CD4-positive, alpha-beta T cell treated with Interleukin-21 for 1 hour (primary cell): ENCODE measurements at regions not wholly inside any gene's neighbourhood (a gene's known extent, or its start where the extent isn't known, plus 50 kb on each side); places are given as distances from the start of the nearest gene placed in this dataset.
"Not testable (repeated sequence)": the region's sequence is repeated elsewhere in the genome, so short reads cannot be mapped to it uniquely, and the experiment has no call there.

Source experiments
- DNase-seq: peaks from one replicate; pipeline ENCODE4 v3.0.0-alpha.2; 2020

- DNase-seq = no peak
Measured at GRCh38 chr16:66042341-66042740, 324.1 kb upstream of the CDH5 start.

GRCh38 chr16:66041907-66042306 lies 324.6 kb upstream of the CDH5 start:
- no peak for DNase-seq

GRCh38 chr16:66039793-66040192 lies 326.7 kb upstream of the CDH5 start:
- DNase-seq = no peak

- no peak for DNase-seq
Measured at GRCh38 chr16:66036793-66037715, 329.4 kb upstream of the CDH5 start.

- DNase-seq = no peak
Measured at GRCh38 chr16:66036184-66036583, 330.3 kb upstream of the CDH5 start.

GRCh38 chr16:66035096-66035495 lies 331.4 kb upstream of the CDH5 start:
- no peak for DNase-seq

DNA sequence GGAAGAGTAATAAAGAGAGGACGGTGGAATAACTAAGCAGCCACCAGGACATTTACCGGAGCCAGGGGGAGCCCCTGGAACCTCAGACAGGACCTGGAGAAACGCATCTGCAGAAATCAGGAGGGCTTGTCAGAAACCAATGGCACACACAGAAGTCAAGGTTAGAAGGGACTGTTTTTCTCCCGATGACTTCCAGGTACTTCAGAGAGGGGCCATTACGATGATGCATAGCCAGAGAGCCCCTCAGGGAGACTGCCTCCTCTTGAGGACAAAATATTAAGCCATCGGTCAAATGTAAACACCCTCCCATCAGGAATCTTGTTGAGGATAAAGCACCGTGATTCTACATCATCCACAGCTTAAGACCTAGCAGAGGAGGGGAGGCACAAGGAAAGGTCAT lies 333.6 kb upstream of the CDH5 start:
- DNase-seq = no peak

- no peak for DNase-seq
Measured at GRCh38 chr16:66030036-66030435, 336.5 kb upstream of the CDH5 start.

- DNase-seq = no peak
Measured at GRCh38 chr16:66028510-66029216, 337.8 kb upstream of the CDH5 start.

GRCh38 chr16:66026787-66027330 lies 339.6 kb upstream of the CDH5 start:
- no peak for DNase-seq

DNA sequence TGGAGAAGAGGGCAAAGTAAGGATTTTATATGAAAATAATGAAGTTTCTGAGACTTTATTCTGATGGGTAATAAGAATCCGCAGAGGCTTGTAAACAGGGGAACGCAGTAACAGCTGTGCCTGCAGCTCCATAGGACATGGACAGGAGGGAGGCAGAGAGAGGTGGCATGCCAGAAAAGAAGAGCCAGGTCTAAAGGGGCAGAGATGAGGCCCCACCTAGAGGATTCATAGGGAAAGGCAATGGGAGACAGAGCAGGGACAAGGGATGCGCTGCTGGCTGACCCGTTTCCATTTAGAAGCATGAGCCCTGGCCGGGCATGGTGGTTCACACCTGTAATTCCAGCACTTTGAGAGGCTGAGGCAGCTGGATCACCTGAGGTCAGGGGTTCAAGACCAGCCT lies 340.3 kb upstream of the CDH5 start:
- no peak for DNase-seq

DNA sequence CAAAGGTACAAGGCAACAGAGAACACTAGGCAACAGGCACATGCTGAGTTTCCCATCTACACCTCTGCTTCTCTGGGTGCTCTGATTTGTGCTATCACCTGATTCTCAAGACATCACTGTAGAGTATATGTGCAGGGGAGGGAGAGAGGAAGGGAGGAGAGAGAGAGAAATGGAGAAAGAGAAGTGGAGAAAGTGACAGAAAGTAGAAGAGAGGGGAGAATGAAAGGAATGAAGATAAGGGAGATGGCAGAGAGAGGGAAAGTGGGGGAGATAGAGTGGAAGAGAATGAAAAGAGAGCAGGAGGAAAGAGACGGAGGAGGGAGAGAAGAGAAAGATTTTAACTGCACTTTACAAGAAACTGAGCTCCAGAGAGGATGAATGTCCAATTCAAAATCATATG lies 340.7 kb upstream of the CDH5 start:
- no peak for DNase-seq

DNA sequence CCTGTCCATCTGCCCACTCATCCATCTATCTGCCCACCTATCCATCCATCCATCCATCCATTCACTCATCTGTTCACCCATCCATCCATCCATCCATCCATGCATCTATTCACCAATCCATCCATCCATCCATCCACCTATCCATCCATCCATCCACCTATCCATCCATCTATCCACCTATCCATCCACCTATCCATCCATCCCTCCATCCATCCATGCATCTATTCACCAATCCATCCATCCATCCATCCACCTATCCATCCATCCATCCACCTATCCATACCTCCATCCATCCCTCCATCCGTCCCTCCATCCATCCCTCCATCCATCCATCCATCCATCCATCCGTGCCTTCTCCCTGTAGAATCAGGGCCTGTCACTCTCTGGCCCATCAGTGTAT lies 341.9 kb upstream of the CDH5 start:
- DNase-seq = not testable (repeated sequence)

DNA sequence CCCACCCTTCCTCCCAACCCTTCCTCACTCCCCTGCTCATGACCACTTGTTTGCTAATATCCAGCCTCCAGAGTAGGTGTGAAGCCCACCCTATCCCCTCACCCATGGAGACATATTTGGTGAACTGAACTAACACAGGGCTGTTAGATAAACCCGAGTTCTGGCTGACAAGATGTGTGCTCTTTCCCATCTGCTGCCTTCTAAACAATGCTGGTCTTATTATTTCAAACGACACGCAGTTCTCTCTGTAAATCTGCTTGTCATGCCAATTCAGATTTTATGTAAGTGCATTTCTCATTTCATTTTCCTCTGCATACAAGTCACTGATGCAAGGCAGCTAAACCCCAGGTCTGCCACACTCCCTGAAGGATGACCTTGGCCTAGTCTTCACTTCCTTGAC lies 343.0 kb upstream of the CDH5 start:
- no peak for DNase-seq

GRCh38 chr16:66020642-66021041 lies 345.8 kb upstream of the CDH5 start:
- DNase-seq = no peak

DNA sequence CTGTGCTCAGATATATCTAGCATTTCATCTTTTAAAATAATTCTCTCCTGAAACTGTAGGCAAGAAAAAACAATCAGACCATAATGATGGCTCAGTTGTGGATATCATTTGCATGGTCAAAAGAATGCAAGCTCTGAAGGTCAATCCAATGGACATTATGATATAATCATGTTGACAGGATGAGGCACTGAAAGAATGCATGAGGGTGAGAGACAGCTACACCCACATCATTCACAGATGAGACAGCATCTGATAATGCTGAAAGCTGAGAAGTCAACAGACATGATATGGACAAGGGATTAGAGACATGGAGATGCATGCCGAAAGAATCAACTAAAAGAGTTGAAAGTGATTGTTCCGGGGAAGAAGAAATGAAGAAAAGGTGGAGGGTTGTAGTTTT lies 346.4 kb upstream of the CDH5 start:
- no peak for DNase-seq

DNA sequence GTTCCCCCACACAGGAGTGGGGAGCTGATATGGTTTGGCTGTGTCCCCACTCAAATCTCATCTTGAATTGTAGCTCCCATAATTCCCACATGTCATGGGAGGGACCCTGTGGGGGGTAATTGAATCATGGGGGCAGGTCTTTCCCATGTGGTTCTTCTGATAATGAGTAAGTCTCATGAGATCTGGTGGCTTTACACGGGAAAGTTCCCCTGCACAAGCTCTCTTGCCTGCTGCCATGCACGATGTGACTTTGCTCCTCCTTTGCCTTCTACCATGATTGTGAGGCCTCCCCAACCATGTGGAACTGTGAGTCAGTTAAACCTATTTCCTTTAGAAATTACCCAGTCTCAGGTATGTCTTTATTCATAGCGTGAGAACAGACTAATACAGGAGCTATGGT lies 347.0 kb upstream of the CDH5 start:
- DNase-seq = not testable (repeated sequence)

GRCh38 chr16:66014221-66014620 lies 352.3 kb upstream of the CDH5 start:
- DNase-seq = no peak

DNA sequence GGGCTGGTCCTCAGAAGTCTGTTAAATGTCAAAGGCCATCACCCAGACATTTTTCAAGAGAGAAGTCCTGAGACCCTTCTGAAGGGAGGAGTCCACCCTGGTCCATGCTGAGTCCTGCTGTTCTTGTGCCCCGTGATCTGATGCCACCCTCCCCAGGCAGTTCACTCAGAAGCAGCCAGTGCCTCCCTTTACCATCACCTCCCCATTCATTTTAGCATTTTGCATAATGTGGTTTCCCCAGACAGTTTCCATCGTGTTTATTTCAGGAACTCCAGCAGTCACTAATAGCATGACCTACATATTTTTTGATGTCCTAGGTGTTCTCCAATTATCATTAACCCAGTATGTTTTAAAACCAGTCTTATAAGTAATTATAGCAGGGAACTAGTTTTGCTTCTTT lies 353.0 kb upstream of the CDH5 start:
- no peak for DNase-seq

DNA sequence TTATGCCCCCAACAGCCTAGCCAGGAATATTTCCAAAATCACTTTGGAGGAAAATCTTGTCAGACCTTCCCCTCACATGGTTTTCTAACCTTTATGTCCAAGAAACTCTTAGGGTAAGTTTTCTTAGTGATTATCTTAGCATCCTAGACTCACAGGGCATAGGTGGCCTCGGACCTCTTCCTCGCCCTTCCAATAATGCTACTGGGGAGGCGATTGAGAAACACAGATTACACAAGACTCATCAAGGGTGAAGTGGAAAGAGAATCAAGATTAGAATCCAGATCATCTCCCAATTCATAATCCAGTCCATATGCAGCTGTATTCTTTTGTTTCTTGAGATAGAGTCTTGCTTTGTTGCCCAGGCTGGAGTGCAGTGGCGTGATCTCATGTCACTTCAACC lies 358.4 kb upstream of the CDH5 start:
- no peak for DNase-seq

DNA sequence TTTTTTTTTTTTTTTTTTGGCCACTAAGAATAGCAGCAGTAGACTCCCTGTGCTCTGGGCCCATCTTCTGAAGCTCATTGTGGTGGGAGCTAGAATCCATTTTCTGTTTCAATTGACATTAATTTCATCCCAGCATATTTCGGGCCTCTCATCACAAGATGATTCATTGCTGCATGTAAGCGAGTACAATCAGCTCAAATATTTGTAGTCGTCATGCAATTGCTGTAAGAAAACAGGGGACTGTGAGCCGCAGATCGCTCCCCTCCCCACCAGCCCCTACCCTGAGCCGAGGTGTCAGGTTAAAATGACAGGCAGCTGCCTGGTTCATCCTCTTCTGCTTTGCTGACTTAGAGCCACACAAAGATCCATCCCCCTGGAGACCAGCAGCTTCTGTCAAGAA lies 358.8 kb upstream of the CDH5 start:
- no peak for DNase-seq

GRCh38 chr16:66006485-66006884 lies 360.0 kb upstream of the CDH5 start:
- no peak for DNase-seq

DNA sequence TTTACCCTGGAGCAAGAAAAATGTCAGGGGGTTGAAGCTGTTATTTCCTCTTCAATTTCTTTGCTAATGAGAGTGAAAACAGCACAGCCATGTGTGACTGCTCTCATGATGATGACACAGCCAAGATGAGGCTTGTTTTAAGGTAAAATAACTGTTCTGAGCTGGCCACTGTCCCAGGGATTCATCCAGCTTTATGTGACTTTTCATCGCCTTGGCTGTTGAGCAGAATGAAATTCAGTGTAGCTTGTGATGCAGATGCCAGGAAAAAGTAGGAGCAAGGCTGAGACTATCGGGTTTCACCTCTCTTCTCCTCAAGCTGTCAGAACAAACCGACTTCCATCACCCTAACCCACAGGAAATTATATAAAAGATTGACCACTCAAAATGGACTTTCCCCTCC lies 361.8 kb upstream of the CDH5 start:
- no peak for DNase-seq

- no peak for DNase-seq
Measured at GRCh38 chr16:66003201-66003600, 363.3 kb upstream of the CDH5 start.
